ENCODE measurements at regions not wholly inside any gene's neighbourhood (a gene's known extent, or its start where the extent isn't known, plus 50 kb on each side); places are given as distances from the start of the nearest gene placed in this dataset.

DNA sequence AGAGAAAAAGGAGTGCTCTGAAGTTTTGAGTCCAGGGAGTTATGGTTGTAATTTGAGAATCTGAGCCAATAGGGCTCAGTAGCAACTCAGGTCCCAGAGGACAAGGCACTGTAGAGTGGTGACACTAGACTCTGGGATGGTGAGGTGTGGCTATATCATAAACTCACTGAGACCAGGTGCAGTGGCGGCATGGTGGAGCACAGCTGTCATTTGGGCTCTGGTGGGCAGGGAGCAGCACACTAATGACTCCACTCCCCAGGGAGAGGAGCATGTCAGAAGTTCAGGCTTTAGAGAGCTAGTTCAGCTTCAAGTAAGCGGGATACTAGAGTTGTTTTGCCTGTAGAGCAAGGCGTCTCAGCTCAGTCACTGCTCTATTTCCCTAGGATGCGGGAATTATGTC is 165.4 kb upstream of the USP38 start:
- H3K4me3 ChIP-seq (ENCODE audit: control insufficient read depth, low read depth, low read length): no peak overlapping the region
- no peak for DNase-seq (ENCODE audit: low read depth)
- TF ChIP-seq, protein P1, sequence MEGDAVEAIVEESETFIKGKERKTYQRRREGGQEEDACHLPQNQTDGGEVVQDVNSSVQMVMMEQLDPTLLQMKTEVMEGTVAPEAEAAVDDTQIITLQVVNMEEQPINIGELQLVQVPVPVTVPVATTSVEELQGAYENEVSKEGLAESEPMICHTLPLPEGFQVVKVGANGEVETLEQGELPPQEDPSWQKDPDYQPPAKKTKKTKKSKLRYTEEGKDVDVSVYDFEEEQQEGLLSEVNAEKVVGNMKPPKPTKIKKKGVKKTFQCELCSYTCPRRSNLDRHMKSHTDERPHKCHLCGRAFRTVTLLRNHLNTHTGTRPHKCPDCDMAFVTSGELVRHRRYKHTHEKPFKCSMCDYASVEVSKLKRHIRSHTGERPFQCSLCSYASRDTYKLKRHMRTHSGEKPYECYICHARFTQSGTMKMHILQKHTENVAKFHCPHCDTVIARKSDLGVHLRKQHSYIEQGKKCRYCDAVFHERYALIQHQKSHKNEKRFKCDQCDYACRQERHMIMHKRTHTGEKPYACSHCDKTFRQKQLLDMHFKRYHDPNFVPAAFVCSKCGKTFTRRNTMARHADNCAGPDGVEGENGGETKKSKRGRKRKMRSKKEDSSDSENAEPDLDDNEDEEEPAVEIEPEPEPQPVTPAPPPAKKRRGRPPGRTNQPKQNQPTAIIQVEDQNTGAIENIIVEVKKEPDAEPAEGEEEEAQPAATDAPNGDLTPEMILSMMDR (IDR thresholded peaks at IDR 0.05; ENCODE audit: control insufficient read depth, insufficient read depth, low read depth, low read length, missing control alignments): no peak

DNA sequence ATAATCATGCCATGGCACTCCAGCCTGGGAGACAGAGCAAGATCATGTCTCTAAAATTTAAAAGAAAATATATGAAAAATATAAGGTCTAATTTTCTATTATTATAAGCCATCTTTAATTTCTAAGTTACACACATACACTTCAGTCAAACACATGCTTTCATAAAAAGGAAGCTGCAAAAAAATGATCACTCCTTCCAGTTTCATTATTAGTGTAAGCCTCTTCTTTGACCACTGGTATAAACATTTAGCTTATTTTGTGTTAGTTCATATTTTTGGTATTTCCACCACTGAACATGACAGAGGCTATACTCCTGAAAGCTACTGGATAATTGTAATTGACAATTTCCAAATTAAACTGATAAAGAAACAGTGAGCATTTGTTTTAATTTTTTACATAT is 163.3 kb upstream of the USP38 start:
- H3K4me3 ChIP-seq (ENCODE audit: control insufficient read depth, low read depth, low read length): no peak overlapping the region
- no peak for DNase-seq (ENCODE audit: low read depth)

DNA sequence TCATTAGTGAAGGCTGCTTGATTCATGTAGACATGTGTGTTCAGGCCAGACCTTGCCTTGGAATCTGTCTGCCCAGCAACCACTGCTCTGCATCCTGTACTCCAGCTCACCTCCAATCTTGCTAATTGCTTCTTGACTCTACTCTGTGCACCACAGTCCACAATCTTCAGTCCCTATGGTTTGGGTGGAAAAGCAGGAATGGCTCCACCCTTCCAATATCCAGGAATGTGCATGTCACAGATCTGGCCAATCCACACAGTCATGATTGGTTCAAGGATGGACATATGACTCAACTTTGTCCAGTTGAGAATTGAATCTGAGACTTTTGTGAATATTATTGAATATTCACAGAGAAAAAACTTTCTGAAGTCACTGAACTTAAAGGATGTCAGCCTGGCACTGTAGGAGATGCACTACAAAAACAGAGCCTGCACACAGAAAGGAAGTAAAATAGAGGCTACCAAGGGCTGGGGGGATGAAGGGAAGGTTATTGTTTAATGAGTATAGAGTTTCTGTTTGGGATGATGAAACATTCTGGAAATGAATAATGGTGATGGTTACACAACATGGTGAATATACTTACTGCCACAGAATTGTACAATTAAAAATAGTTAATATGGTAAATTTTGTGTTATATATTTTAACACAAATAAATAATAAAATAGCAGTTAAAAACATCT is 161.3 kb upstream of the USP38 start:
- TF ChIP-seq, protein P1 (IDR thresholded peaks at IDR 0.05; ENCODE audit: control insufficient read depth, insufficient read depth, low read depth, low read length, missing control alignments): no peak
- no peak for DNase-seq (ENCODE audit: low read depth)
- H3K4me3 ChIP-seq (ENCODE audit: control insufficient read depth, low read depth, low read length): no peak overlapping the region

More for the DNA sequence above, 163.3 kb upstream of the USP38 start:
- TF ChIP-seq, protein P1 (IDR thresholded peaks at IDR 0.05; ENCODE audit: control insufficient read depth, insufficient read depth, low read depth, low read length, missing control alignments): no peak

DNA sequence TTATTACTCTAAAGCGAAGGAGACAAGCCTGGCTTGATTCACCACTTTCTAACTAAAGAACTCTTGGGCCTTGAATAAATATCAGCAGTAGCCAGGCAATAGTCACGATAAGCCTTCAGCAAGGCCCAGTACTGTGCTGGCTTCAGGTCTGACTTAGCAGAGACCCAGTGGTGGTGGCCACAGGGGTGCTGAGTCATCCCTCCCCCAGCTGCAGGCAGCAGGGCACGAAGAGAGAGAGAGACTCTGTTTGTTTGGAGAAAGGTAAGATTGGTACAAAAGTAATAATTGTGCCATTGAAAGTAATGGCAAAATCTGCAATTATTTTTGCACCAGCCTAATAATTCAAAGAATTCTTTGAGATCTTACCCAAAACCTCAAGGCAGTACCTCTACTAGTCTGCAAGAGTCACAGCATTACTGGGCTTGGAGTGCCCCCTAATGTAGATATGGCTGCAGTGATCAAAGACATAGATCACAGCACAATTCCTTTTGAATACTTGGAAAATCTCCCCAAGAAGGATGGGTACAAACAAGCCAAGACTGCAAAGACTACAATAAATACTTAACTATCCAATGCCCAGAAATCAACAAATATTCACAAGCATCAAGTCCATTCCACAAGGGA is 159.5 kb upstream of the USP38 start:
- TF ChIP-seq, protein P1 (IDR thresholded peaks at IDR 0.05; ENCODE audit: control insufficient read depth, insufficient read depth, low read depth, low read length, missing control alignments): peak; percentile 54
- DNase-seq (ENCODE audit: low read depth): peak; percentile 20
- no peak overlapping the region for H3K4me3 ChIP-seq (ENCODE audit: control insufficient read depth, low read depth, low read length)

DNA sequence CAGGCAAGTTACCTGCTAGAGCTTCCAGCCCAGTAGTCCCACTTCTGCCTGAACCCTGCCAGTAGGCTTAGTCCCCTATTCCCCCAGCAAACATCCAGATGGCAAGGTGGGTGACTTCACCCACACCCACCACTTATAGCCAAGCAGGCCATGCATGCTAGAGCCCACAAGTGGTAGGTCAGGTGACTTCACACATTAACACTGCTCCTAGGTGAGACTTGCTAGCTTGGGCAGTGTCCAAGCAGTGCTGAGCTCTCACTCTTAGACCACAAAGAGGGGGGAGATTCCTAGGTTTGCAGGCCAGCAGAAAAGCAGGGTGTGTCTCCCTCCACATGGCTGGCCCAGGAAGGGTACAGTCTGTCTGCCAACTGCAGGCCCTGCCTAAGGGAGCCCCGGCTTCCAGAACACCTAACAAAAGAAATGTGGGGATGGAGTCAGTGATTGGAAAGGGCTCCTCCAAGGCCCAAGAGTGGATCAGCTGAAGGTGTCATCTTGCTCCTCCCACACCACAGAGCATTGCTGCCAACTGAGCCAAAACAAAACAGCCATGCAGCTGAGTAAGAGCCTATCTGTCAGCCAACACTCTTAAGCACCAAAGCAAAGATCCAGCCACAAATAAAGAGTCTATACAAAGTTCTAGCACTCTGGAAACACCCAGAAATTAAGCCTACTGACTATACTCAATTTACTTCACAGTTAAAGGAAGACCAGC is 158.1 kb upstream of the USP38 start:
- TF ChIP-seq, protein P1 (IDR thresholded peaks at IDR 0.05; ENCODE audit: control insufficient read depth, insufficient read depth, low read depth, low read length, missing control alignments): no peak
- no peak for DNase-seq (ENCODE audit: low read depth)
- H3K4me3 ChIP-seq (ENCODE audit: control insufficient read depth, low read depth, low read length): no peak overlapping the region

DNA sequence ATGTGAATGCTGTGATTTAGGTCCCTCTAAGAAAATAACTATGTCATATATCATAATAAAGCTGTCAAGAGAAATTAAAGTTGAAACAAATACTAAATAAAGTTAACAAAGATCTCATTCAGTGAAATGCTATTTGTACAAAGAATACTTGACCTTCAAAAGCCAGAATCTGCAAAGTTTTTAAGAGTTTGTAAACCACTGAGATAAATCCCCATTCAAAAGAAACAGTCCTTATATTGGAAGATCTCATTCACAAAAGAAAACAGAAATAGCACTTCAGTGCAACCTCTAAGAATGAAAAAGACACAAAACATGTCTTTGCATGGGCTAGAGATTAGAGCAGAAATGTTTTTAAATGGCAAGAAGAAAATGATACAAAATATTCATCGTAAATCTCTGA is 149.1 kb upstream of the USP38 start:
- no peak for DNase-seq (ENCODE audit: low read depth)
- H3K4me3 ChIP-seq (ENCODE audit: control insufficient read depth, low read depth, low read length): no peak overlapping the region
- TF ChIP-seq, protein P1 (IDR thresholded peaks at IDR 0.05; ENCODE audit: control insufficient read depth, insufficient read depth, low read depth, low read length, missing control alignments): no peak
